GM12874 (cell line): ENCODE measurements at regions not wholly inside any gene's neighbourhood (a gene's known extent, or its start where the extent isn't known, plus 50 kb on each side); places are given as distances from the start of the nearest gene placed in this dataset.

Experiments used
- TF ChIP-seq, protein P1 (sequence below): IDR thresholded peaks from 2 replicates; pipeline ENCODE4 v1.5.1; 2011; ENCODE audit warnings: low read depth, mild to moderate bottlenecking, control low read depth, low read length, moderate library complexity; ENCODE audit not compliant: insufficient read depth

- TF ChIP-seq, protein P1, sequence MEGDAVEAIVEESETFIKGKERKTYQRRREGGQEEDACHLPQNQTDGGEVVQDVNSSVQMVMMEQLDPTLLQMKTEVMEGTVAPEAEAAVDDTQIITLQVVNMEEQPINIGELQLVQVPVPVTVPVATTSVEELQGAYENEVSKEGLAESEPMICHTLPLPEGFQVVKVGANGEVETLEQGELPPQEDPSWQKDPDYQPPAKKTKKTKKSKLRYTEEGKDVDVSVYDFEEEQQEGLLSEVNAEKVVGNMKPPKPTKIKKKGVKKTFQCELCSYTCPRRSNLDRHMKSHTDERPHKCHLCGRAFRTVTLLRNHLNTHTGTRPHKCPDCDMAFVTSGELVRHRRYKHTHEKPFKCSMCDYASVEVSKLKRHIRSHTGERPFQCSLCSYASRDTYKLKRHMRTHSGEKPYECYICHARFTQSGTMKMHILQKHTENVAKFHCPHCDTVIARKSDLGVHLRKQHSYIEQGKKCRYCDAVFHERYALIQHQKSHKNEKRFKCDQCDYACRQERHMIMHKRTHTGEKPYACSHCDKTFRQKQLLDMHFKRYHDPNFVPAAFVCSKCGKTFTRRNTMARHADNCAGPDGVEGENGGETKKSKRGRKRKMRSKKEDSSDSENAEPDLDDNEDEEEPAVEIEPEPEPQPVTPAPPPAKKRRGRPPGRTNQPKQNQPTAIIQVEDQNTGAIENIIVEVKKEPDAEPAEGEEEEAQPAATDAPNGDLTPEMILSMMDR, result no peak
Measured at GRCh38 chr12:83700838-83701237, 1014.1 kb downstream of the TMTC2 start.

GRCh38 chr12:83691730-83692129 lies 1005.0 kb downstream of the TMTC2 start:
- TF ChIP-seq, protein P1, result no peak

DNA sequence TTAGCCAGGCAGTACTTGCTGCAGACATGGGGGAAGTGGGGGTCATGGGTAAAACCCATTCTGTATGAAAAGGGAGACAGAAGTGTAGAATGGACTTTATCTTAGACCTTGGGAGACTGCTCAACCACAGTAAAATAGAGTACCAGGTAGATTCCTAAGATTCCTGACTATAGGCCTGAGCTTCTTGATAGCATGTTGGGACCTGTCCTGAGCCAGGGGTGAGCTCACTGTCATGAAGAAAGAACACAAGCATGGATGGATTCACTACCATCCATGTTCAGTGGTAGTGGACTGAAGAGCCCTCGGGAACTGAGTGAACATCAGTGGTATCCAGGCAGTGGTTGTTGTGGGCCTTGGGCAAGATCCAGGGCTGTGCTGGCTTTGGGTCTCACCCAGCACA lies 1003.8 kb downstream of the TMTC2 start:
- TF ChIP-seq, protein P1, result no peak

GRCh38 chr12:83689333-83689732 lies 1002.6 kb downstream of the TMTC2 start:
- TF ChIP-seq, protein P1, result no peak

- TF ChIP-seq, protein P1, result no peak
Measured at GRCh38 chr12:83676781-83677295, 990.1 kb downstream of the TMTC2 start.

DNA sequence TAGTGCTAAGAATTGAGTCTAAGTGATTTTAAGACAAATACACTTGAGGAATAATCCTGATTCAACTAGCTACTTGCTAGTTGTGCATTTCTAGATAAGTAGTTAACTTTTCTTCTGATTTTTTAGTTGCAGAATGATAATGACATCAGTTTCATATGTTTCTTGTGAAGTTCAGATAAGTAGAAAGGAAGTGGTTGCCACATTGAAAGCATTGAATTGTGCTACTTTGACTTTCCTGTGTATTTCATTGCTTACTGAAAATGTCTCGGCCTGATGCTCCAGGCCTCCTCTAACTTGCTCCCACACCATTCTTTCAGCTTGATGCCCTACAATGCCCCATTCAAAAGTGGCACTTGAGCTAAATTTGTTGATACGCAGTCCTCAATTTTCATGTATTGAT lies 980.0 kb downstream of the TMTC2 start:
- TF ChIP-seq, protein P1, result no peak

DNA sequence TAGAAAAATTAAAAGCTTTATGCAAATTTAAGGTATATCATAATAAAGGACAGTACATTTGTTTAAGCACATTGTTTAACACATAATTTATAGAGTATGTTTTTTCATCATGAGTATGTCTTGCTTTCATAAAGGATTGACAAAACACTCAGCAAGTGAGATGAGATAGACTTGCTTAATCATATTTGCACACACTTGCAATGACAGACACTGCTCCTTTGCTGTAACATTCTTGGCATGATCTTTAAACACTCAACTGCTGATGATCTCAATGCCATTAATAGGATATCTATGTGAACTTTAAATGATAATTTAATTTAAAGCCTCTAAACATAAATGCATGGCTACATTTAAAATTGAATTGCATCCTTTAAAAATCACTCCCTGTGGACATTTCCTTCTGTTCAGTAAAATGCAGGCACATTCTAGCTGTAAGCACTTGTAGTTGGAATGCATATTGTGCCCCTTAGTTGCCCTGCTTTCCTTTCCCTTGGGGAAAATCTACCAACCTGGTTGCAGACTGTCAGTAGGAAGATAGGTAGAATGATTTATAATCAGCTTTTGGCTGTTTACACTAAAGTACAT lies 979.0 kb downstream of the TMTC2 start:
- TF ChIP-seq, protein P1, result no peak

DNA sequence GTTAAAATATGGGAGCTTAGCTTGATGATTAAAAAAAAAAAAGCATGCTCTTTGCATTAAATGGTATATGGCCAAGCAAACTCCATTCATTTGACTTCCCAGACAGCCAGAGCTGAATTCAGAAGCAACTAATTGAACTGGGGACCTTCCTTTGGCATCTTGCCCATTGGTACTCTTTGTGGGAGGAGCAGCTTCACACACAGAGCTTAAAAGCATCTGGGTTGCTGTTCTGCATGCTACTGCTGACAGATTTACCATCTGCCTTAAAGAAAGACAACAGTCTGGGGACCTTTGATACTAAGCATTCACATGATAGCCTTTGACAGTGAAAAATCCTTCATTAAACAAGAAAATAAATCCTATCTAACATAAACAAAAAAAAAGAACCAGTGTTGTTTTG lies 977.9 kb downstream of the TMTC2 start:
- TF ChIP-seq, protein P1, result no peak
